Sigmoid colon (tissue), 6 donors: ENCODE measurements at regions not wholly inside any gene's neighbourhood (a gene's known extent, or its start where the extent isn't known, plus 50 kb on each side); places are given as distances from the start of the nearest gene placed in this dataset.

Experiments
- DNase-seq: peaks from one replicate; pipeline ENCODE4 v3.0.0-alpha.2; 2019
- H3K27ac ChIP-seq, 4 donors: fragments of 200-600 bp; sonication (generic); one replicate each; pipeline ENCODE4 v1.5.1; 2016 to 2019; ENCODE audit warnings: mild to moderate bottlenecking in 1 of 4
- H3K27me3 ChIP-seq, 3 donors: fragments of 200-600 bp; sonication (generic); one replicate each; pipeline ENCODE4 v1.5.1; 2019; ENCODE audit warnings: mild to moderate bottlenecking in 1 of 3
- H3K36me3 ChIP-seq, 4 donors: fragments of 200-600 bp; sonication (generic); one replicate each; pipeline ENCODE4 v1.5.1; 2016 to 2019
- H3K4me1 ChIP-seq, 4 donors: fragments of 200-600 bp; sonication (generic); one replicate each; pipeline ENCODE4 v1.5.1; 2017 to 2019
- H3K4me3 ChIP-seq, 4 donors: fragments of 200-600 bp; sonication (generic); one replicate each; pipeline ENCODE4 v1.5.1; 2017 to 2019; ENCODE audit warnings: mild to moderate bottlenecking in 2 of 4, moderate library complexity in 1 of 4
- H3K9me3 ChIP-seq, 4 donors: fragments of 200-600 bp in 3 of 4; sonication (generic) in 3 of 4; one replicate each; pipeline versions ENCODE4 v1.5.1 to v1.6.1; 2013 to 2019
- EP300 ChIP-seq, 4 donors: sonication (generic); formaldehyde crosslinking; IDR thresholded peaks; one replicate each; pipeline ENCODE4 v1.6.1; 2017; ENCODE audit warnings: antibody characterized with exemption in 4 of 4
- POLR2A ChIP-seq, 2 donors: fragments of 450-650 bp; IDR thresholded peaks; one replicate each; pipeline ENCODE4 v1.6.1; 2016; ENCODE audit warnings: antibody characterized with exemption in 2 of 2, mild to moderate bottlenecking in 2 of 2, moderate library complexity in 2 of 2
- POLR2AphosphoS5 ChIP-seq, 4 donors: sonication (generic); formaldehyde crosslinking; IDR thresholded peaks; one replicate each; pipeline ENCODE4 v1.6.1; 2017; ENCODE audit warnings: antibody characterized with exemption in 4 of 4
- WGBS, 2 donors: extraction: QIAGEN DNeasy Blood & Tissue Kit; methylation state at CpG; one replicate each; pipeline ENCODE4 v1.1.7; 2013; 5-methylcytosine and 5-hydroxymethylcytosine counted together
- intact Hi-C: fragments of 100-400 bp; cut with DNase I; formaldehyde crosslinking; loops from one replicate; pipeline ENCODE4 v1.15.1; 2023
- TF ChIP-seq, protein P1 (sequence below), 4 experiments: fragments of 450-650 bp in 3 of 4; fragments of 200-600 bp in 1 of 4; IDR thresholded peaks; one replicate each; pipeline ENCODE4 v1.5.1; 2016 to 2019; ENCODE audit warnings: antibody characterized with exemption in 4 of 4, mild to moderate bottlenecking in 3 of 4, moderate library complexity in 2 of 4
- donor health status: healthy with polysubstance abuse.
- donor health status: healthy.

DNA sequence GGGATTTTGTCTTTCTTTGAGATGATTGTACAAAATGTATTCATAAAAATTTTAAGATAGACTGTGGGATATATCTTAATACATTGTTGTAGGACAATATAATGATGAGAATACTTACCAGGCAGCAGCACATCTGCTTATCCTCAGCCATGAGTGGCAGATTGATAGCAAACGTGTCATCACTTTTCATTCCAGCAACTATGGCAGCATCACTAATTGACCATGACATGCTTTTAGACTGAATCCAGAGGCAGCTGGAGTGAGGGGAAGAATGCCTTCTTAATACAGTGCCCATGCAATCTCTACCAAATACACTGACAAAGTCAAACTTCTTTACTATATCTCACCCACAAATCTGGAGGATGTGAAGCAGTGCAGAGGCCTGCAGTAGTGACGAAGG lies 755.2 kb upstream of the RAG2 start:
- Histone ChIP-seq H3K27ac (no peak overlapping the region), H3K4me1 (no peaks in the 10 kb centered on the region), H3K9me3 (peaks cover 0 to 3% (median 0%) of the 10 kb centered on the region in 4 donors), H3K4me3 (no peak overlapping the region), H3K36me3 (no peaks in the 10 kb centered on the region), H3K27me3 (no peaks in the 10 kb centered on the region)
- TF ChIP-seq, protein P1, sequence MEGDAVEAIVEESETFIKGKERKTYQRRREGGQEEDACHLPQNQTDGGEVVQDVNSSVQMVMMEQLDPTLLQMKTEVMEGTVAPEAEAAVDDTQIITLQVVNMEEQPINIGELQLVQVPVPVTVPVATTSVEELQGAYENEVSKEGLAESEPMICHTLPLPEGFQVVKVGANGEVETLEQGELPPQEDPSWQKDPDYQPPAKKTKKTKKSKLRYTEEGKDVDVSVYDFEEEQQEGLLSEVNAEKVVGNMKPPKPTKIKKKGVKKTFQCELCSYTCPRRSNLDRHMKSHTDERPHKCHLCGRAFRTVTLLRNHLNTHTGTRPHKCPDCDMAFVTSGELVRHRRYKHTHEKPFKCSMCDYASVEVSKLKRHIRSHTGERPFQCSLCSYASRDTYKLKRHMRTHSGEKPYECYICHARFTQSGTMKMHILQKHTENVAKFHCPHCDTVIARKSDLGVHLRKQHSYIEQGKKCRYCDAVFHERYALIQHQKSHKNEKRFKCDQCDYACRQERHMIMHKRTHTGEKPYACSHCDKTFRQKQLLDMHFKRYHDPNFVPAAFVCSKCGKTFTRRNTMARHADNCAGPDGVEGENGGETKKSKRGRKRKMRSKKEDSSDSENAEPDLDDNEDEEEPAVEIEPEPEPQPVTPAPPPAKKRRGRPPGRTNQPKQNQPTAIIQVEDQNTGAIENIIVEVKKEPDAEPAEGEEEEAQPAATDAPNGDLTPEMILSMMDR (IDR thresholded peaks at IDR 0.05), result no peak
- TF ChIP-seq POLR2AphosphoS5 (IDR thresholded peaks at IDR 0.05) (no peak), POLR2A (IDR thresholded peaks at IDR 0.05) (no peak), EP300 (IDR thresholded peaks at IDR 0.05) (no peak)
- no peak for DNase-seq
- 73 to 79% methylated on average over 2 of the region's 2 CpGs for WGBS, 2 donors
- intact Hi-C loops, result loop anchor here (2.0 kb wide), 1 partner anchor 38 kb away; no protein-coding TSS in a partner anchor

DNA sequence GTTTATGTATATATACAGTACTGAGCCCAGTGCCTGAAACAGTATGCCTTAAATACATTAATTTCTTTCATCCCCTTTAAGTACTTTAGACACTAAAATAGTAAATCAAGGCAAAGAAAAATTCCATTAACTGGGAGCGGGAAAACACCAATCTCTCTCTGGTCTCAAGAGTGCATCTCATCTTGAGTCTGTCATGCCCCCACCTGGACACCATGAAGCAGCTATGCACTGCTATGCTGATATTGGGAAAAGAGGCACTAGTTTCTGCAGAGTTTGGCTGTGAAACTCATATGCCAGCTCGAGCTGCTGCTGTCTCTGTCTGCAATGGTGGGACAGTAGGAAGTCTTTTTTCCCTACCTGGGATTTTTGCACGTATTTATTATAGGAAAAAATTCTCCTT lies 754.4 kb upstream of the RAG2 start:
- H3K9me3 ChIP-seq, result peaks cover 0 to 3% (median 0%) of the 10 kb centered on the region in 4 donors
- TF ChIP-seq POLR2AphosphoS5 (IDR thresholded peaks at IDR 0.05) (no peak), POLR2A (IDR thresholded peaks at IDR 0.05) (no peak), EP300 (IDR thresholded peaks at IDR 0.05) (no peak)
- TF ChIP-seq, protein P1 (IDR thresholded peaks at IDR 0.05), result no peak
- no peaks in the 10 kb centered on the region for H3K4me1 ChIP-seq
- no peak for DNase-seq
- no peaks in the 10 kb centered on the region for H3K36me3 ChIP-seq
- WGBS, 2 donors, result 48 to 78% methylated on average over 3 of the region's 3 CpGs
- intact Hi-C loops, result loop anchor here (2.0 kb wide), 1 partner anchor 38 kb away; no protein-coding TSS in a partner anchor
- H3K4me3 ChIP-seq, result no peak overlapping the region
- no peak overlapping the region for H3K27ac ChIP-seq
- no peaks in the 10 kb centered on the region for H3K27me3 ChIP-seq

DNA sequence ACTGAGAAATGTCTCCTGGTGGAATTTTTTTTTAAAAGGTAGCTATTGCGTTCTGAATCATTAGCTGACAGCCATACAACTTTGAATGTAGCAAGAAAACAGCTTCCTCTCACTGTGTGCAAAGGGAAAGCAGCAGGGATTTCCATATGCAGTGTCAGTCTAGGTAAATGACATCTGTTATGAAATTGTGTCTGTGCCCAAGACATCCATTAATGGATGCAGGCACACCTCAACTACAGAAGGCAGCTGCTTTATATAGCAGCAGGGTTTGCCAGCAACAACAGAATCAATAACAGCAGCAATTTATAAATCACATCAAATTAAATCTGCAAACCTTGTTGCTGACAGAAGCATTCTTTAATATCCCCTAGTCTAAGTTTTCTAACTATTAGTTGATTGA lies 745.3 kb upstream of the RAG2 start:
- 55 to 72% methylated on average over 1 of the region's 1 CpG for WGBS, 2 donors

DNA sequence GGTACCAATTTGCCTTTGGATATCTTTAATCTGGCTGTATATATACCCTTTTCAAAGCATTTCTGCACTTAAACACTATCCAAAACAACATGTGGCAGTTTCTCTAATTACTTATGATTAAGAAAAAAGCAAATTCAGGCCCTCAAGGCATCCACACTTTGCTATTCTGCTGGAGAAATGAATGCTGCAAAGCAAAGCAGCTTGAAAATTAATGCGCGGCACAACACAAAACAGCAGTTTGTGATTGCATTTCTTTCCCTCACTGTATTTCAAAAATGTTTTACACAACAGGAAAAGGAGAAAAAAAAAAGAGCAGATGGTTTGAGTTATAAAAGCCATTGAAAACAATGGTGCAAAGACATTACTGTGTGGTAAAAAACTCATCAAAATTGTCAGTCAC lies 738.4 kb upstream of the RAG2 start:
- no peak for DNase-seq
- no peaks in the 10 kb centered on the region for H3K4me1 ChIP-seq
- no peaks in the 10 kb centered on the region for H3K9me3 ChIP-seq
- no peaks in the 10 kb centered on the region for H3K36me3 ChIP-seq
- no peak for TF ChIP-seq POLR2AphosphoS5 (IDR thresholded peaks at IDR 0.05)
- no peak for TF ChIP-seq EP300 (IDR thresholded peaks at IDR 0.05)
- TF ChIP-seq, protein P1 (IDR thresholded peaks at IDR 0.05), result no peak
- TF ChIP-seq POLR2A (IDR thresholded peaks at IDR 0.05), result no peak
- WGBS, 2 donors, result 94 to 96% methylated on average over 2 of the region's 2 CpGs
- H3K27me3 ChIP-seq, result no peaks in the 10 kb centered on the region
- intact Hi-C loops, result no loop called here
- H3K27ac ChIP-seq, result no peak overlapping the region
- H3K4me3 ChIP-seq, result no peak overlapping the region

More for the DNA sequence above, 745.3 kb upstream of the RAG2 start:
- TF ChIP-seq EP300 (IDR thresholded peaks at IDR 0.05), result no peak
- no peak for TF ChIP-seq POLR2A (IDR thresholded peaks at IDR 0.05)
- TF ChIP-seq, protein P1 (IDR thresholded peaks at IDR 0.05), result no peak
- TF ChIP-seq POLR2AphosphoS5 (IDR thresholded peaks at IDR 0.05), result no peak
- H3K36me3 ChIP-seq, result no peaks in the 10 kb centered on the region
- H3K9me3 ChIP-seq, result no peaks in the 10 kb centered on the region
- H3K27ac ChIP-seq, result no peak overlapping the region
- no peak for DNase-seq
- no peaks in the 10 kb centered on the region for H3K4me1 ChIP-seq
- no peak overlapping the region for H3K4me3 ChIP-seq
- intact Hi-C loops, result no loop called here
- H3K27me3 ChIP-seq, result no peaks in the 10 kb centered on the region

- intact Hi-C loops, result no loop called here
- TF ChIP-seq EP300 (IDR thresholded peaks at IDR 0.05) (no peak), POLR2A (IDR thresholded peaks at IDR 0.05) (no peak), POLR2AphosphoS5 (IDR thresholded peaks at IDR 0.05) (no peak)
- TF ChIP-seq, protein P1 (IDR thresholded peaks at IDR 0.05), result no peak
- H3K4me3 ChIP-seq, result no peak overlapping the region
- 92 to 98% methylated on average over 1 of the region's 1 CpG for WGBS, 2 donors
- H3K27me3 ChIP-seq, result no peaks in the 10 kb centered on the region
- no peaks in the 10 kb centered on the region for H3K9me3 ChIP-seq
- DNase-seq, result no peak
- no peak overlapping the region for H3K27ac ChIP-seq
- H3K36me3 ChIP-seq, result no peaks in the 10 kb centered on the region
- no peaks in the 10 kb centered on the region for H3K4me1 ChIP-seq
Observed at GRCh38 chr11:37333345-37333744, 735.3 kb upstream of the RAG2 start.
